Large intestine (tissue), 3 donors: ENCODE measurements at regions not wholly inside any gene's neighbourhood (a gene's known extent, or its start where the extent isn't known, plus 50 kb on each side); places are given as distances from the start of the nearest gene placed in this dataset.

Experiments
- DNase-seq, 2 donors: peaks; one replicate each; pipeline versions ENCODE4 v3.0.0 to v3.0.0-alpha.2; 2013
- H3K27ac ChIP-seq: one replicate; pipeline ENCODE4 v1.5.1; 2013; ENCODE audit warnings: low read length
- H3K27me3 ChIP-seq: 2 replicates; pipeline ENCODE4 v1.6.1; 2013; ENCODE audit warnings: low read length; ENCODE audit not compliant: control insufficient read depth, insufficient read depth
- H3K36me3 ChIP-seq: 2 replicates; pipeline ENCODE4 v1.6.1; 2013; ENCODE audit warnings: low read length; ENCODE audit not compliant: control insufficient read depth, insufficient read depth
- H3K4me1 ChIP-seq: one replicate; pipeline ENCODE4 v1.6.1; 2013; ENCODE audit warnings: low read length; ENCODE audit not compliant: control insufficient read depth, insufficient read depth
- H3K4me3 ChIP-seq: one replicate; pipeline ENCODE4 v1.5.1; 2013; ENCODE audit warnings: low read length
- H3K9me3 ChIP-seq: one replicate; pipeline ENCODE4 v1.6.1; 2013; ENCODE audit warnings: mild to moderate bottlenecking, low read depth, low read length, moderate library complexity; ENCODE audit not compliant: control insufficient read depth
- WGBS: methylation state at CpG from one replicate; pipeline ENCODE4 v1.1.5; 2013; ENCODE audit warnings: low lambda C conversion rate; ENCODE audit not compliant: insufficient coverage; 5-methylcytosine and 5-hydroxymethylcytosine counted together

DNA sequence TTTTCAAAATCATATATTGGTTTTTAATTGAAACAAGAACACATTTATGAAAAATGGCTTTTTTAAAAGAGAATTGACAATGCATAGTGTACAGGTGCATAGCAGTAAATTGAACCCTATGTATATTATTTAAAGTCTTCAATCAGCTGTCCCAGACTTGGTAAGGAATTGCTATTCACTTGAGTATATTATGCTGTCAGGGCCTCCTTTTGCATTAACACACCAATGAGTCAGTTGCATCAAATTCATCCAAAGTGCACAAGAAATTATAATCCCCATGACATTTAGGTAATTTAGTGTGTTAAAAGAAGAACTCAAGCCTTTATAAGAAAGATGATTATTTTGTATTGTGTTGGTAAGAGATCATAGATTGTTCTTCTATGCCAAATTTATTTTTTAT, 748.8 kb upstream of the RIOK2 start:
- DNase-seq = no peak
- Histone ChIP-seq H3K27ac (no peak overlapping the region), H3K36me3 (no peaks in the 10 kb centered on the region), H3K27me3 (no peaks in the 10 kb centered on the region), H3K4me1 (no peaks in the 10 kb centered on the region), H3K4me3 (no peak overlapping the region), H3K9me3 (no peaks in the 10 kb centered on the region)

DNA sequence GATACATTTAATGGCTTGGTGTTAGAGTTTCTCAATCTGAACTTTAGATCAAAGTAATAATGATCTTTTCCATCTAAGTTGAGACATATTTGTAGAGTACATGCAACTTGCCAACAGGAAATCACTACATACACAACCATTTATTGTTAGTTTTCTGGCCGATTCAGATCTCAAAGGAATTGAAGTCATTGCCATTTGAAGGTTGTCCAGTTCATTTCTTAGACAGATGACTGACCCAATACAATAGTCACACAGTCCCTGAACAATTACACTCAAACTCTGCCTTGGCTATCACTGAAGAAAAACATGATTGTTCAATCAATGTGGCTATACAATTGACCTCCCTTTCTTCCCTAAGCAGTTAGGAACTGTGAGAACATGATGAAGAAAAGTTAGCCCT, 753.2 kb upstream of the RIOK2 start:
- no peaks in the 10 kb centered on the region for H3K4me1 ChIP-seq

DNA sequence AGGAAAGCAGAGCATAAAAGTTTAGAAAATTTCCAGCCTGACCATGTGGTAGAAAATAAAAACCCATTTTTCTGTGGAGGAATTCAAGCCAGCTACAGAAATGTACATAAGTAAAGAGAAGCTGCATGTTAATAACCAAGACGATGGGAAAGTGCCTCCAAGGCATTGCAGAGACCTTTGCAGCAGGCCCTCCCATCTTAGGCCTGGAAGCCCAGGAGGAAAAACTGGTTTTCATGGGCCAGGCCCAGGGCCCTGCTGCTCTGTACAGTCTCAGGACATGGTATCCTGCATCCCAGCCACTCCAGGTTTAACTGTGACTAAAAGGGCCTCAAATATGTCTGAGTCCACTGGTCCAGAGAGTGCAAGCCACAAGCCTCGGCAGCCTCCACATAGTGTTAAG, 754.8 kb upstream of the RIOK2 start:
- H3K27me3 ChIP-seq = no peaks in the 10 kb centered on the region
- no CpG with 5 or more reads among the region's 2 CpGs for WGBS
- no peaks in the 10 kb centered on the region for H3K4me1 ChIP-seq
- H3K36me3 ChIP-seq = no peaks in the 10 kb centered on the region
- H3K4me3 ChIP-seq = no peak overlapping the region
- no peaks in the 10 kb centered on the region for H3K9me3 ChIP-seq
- no peak for DNase-seq
- H3K27ac ChIP-seq = no peak overlapping the region

More for the DNA sequence above, 753.2 kb upstream of the RIOK2 start:
- no peak overlapping the region for H3K27ac ChIP-seq
- H3K36me3 ChIP-seq = no peaks in the 10 kb centered on the region
- H3K9me3 ChIP-seq = no peaks in the 10 kb centered on the region
- no peak overlapping the region for H3K4me3 ChIP-seq
- WGBS = 75% methylated on average over 1 of the region's 1 CpG
- no peaks in the 10 kb centered on the region for H3K27me3 ChIP-seq
- DNase-seq = no peak

DNA sequence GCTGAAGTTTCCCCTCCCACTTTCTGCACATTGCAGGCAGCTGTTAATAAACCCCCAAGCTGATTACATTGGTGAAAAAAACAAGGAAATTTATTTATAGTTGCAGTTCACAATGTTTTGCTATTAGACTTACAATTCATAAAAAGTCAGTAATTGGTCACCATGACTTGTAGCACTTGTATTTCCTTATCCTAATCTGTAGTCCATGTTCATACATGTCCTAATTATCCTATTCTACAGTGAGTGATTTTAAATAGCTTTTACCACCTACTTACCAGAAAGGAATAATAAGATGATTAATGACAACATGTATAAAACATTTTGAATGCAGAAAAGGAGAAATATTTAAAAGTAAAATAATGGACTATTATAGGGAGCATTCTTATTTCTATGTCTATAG, 760.0 kb upstream of the RIOK2 start:
- no peak for DNase-seq
- no peaks in the 10 kb centered on the region for H3K27me3 ChIP-seq

DNA sequence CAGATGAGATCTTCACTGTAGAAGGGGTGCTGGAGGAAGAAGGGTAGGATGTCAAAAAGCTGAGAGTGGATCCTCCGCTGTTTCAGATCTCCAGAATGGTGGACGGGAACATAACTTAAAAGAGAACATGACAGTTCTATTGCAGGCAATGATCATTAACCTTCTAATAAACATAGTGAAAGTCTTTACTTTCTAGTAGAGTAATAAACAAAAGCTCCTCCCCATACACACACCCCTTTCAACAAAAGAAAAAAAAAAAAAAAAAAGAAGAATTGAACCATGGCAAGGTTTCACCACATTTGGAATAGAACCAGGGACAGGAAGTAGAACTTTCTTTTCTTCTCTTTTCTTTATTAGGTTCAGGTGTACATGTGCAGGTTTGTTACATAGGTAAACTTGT, 768.1 kb upstream of the RIOK2 start:
- WGBS = 40% methylated on average over 1 of the region's 2 CpGs
- Histone ChIP-seq H3K4me3 (no peak overlapping the region), H3K27ac (no peak overlapping the region), H3K4me1 (no peaks in the 10 kb centered on the region), H3K9me3 (peaks cover 3% of the 10 kb centered on the region), H3K36me3 (no peaks in the 10 kb centered on the region), H3K27me3 (no peaks in the 10 kb centered on the region)
- no peak for DNase-seq

More for the DNA sequence above, 760.0 kb upstream of the RIOK2 start:
- Histone ChIP-seq H3K36me3 (no peaks in the 10 kb centered on the region), H3K9me3 (no peaks in the 10 kb centered on the region), H3K27ac (no peak overlapping the region), H3K4me3 (no peak overlapping the region), H3K4me1 (no peaks in the 10 kb centered on the region)

DNA sequence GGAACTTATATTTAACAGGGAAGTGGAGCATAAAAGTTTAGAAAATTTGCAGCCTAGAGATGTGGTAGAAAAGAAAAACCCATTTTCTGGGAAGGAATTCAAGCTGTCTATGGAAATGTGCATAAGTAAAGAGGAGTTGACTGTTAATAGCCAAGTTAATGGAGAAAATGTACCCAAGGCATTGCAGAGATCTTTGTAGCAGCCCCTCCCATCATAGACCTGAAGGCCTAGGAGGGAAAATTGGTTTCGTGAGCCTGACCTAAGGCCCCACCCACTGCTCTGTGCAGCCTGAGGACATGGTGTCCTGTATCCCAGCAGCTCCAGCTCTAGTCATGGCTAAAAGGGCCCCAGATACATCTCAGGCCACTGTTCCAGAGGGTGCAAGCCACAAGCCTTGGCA, 772.4 kb upstream of the RIOK2 start:
- no peaks in the 10 kb centered on the region for H3K27me3 ChIP-seq
- H3K27ac ChIP-seq = no peak overlapping the region
- DNase-seq = no peak
- H3K9me3 ChIP-seq = peaks cover 3% of the 10 kb centered on the region
- no peaks in the 10 kb centered on the region for H3K36me3 ChIP-seq
- H3K4me1 ChIP-seq = no peaks in the 10 kb centered on the region
- WGBS = no CpG with 5 or more reads among the region's 1 CpG
- no peak overlapping the region for H3K4me3 ChIP-seq

DNA sequence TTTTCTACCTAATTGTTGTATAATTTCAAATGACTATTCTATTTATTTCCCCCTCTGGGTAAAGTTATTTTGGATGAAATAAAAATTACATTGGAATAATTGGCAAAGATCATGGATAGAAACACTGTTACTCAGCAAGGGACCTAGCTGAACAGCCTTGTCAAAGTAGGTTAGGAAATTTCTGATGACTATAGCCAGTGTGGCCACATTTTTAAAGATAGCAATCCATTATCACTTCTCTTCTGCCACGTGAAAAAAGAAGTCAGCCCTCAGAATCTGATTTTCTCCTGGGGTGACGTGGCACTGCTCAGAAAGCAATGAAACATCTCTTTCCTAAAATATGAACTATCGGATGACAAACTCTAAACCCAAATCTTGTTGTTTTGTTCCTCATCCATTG, 784.2 kb upstream of the RIOK2 start:
- H3K4me1 ChIP-seq = no peaks in the 10 kb centered on the region
- H3K9me3 ChIP-seq = no peaks in the 10 kb centered on the region
- DNase-seq = no peak
- H3K4me3 ChIP-seq = no peak overlapping the region
- H3K36me3 ChIP-seq = no peaks in the 10 kb centered on the region
- H3K27ac ChIP-seq = no peak overlapping the region
- WGBS = 20% methylated on average over 1 of the region's 3 CpGs
- H3K27me3 ChIP-seq = no peaks in the 10 kb centered on the region

DNA sequence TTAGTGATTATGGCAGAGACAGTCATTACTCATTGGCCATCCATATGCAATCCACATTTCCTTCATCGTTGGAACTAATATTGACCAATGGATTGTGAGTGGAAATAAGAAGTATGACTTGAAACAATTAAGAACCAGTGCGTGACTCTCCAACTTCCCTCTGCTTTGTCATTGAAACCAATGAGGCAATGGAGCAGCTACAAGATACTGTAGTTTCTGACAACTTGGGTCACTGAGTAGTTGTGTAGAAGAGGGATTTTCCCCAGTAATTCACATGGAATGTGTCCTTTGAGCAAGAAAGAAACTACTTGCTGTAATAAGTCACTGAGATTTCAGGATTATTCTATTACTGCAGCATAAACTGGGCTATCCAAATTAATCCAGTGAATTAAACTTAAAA, 785.3 kb upstream of the RIOK2 start:
- Histone ChIP-seq H3K36me3 (no peaks in the 10 kb centered on the region), H3K27me3 (no peaks in the 10 kb centered on the region), H3K27ac (no peak overlapping the region), H3K4me3 (no peak overlapping the region), H3K9me3 (no peaks in the 10 kb centered on the region), H3K4me1 (no peaks in the 10 kb centered on the region)
- WGBS = no CpG with 5 or more reads among the region's 2 CpGs
- DNase-seq = no peak

DNA sequence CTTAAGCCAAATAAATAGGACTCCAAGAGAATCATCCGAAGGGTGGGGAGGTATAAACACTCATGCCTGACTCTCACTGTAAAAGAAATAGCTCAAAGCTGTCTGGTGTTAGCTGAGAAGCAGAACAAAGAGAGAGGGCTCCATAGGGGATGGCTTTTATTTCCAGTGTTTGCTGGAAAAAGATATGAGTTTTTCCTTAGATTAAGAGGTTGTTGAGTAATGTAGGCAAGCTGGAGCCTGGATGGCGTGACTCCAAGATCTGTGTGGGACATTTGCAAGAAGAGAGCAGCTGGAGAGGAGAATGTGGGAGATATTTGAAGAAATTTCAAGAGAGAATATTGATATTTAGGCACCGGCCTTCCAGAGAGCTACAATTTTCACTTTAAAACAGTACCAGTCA, 793.7 kb upstream of the RGMB start:
- H3K4me3 ChIP-seq = no peak overlapping the region
- H3K27ac ChIP-seq = no peak overlapping the region
- DNase-seq = no peak
- H3K9me3 ChIP-seq = no peaks in the 10 kb centered on the region
- WGBS = 83% methylated on average over 1 of the region's 3 CpGs
- no peaks in the 10 kb centered on the region for H3K27me3 ChIP-seq
- H3K4me1 ChIP-seq = no peaks in the 10 kb centered on the region
- no peaks in the 10 kb centered on the region for H3K36me3 ChIP-seq

DNA sequence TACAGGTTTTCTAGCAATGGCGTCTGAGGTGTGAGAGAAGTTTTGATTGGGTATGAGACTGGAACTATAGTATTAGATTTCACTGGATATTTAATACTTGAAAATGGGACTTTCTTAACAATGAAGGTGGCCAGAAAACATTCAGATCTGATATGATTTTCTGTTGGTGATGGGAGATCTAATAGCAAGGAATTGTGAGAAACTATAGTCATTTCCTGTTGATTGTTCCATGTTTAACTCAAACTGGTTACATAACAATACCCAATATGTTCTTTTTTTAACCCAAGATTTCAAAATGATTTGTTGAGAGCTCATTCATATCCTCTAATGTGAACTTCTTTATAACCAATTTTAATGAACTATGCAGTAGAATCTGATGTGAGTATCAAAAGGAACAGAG, 793.2 kb upstream of the RGMB start:
- no CpG with 5 or more reads among the region's 1 CpG for WGBS
- DNase-seq = no peak
- Histone ChIP-seq H3K36me3 (no peaks in the 10 kb centered on the region), H3K9me3 (no peaks in the 10 kb centered on the region), H3K27me3 (no peaks in the 10 kb centered on the region), H3K27ac (no peak overlapping the region), H3K4me3 (no peak overlapping the region), H3K4me1 (no peaks in the 10 kb centered on the region)

DNA sequence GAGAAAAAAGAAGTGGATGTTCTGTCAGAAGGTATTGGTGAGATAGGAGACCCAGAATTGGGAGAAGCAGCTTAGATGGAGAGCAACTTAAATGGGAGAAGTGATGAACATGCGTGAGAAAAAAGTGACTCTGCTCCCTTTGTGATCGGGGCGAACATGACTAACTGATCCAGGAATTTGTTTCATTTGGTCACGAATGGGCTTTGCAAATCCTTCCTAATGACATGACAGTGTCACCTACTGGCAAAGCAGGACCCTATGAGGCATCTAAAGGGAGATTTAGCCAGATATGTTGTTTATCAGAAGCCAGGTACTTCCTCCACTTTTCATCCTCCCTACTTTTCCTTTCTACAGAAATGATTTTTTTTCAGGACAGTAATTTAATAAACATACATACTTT, 787.4 kb upstream of the RGMB start:
- Histone ChIP-seq H3K4me3 (no peak overlapping the region), H3K4me1 (no peaks in the 10 kb centered on the region), H3K27ac (no peak overlapping the region), H3K36me3 (no peaks in the 10 kb centered on the region), H3K27me3 (no peaks in the 10 kb centered on the region), H3K9me3 (no peaks in the 10 kb centered on the region)
- WGBS = 80% methylated on average over 1 of the region's 4 CpGs
- no peak for DNase-seq
